CD14-positive monocyte (primary cell): ENCODE measurements at regions not wholly inside any gene's neighbourhood (a gene's known extent, or its start where the extent isn't known, plus 50 kb on each side); places are given as distances from the start of the nearest gene placed in this dataset.

Experiments used
- DNase-seq, 3 donors: peaks; one replicate each; pipeline ENCODE4 v3.0.0-alpha.2; 2011 to 2022
- H2AFZ ChIP-seq: 2 replicates; pipeline ENCODE4 v1.6.0; 2012; ENCODE audit warnings: mild to moderate bottlenecking, low read depth, low read length, inconsistent platforms; ENCODE audit not compliant: insufficient read depth, poor library complexity, severe bottlenecking
- H3K27ac ChIP-seq, 2 donors: 1 replicate in 1 of 2; 2 replicates in 1 of 2; pipeline ENCODE4 v1.5.1; 2012 to 2013; ENCODE audit warnings: low read length in 2 of 2, control low read depth in 1 of 2, inconsistent platforms in 1 of 2, low read depth in 1 of 2, mild to moderate bottlenecking in 1 of 2
- H3K27me3 ChIP-seq, 2 donors: one replicate each; pipeline versions ENCODE4 v1.6.0 to v1.6.1; 2011 to 2013; ENCODE audit warnings: low read length in 2 of 2; ENCODE audit not compliant: control insufficient read depth in 2 of 2, insufficient read depth in 2 of 2
- H3K36me3 ChIP-seq, 2 donors: replicated peaks in 1 of 2; 1 replicate in 1 of 2; 2 replicates in 1 of 2; pipeline versions ENCODE4 v1.5.1 to v1.6.1; 2012 to 2013; ENCODE audit warnings: low read length in 2 of 2, control low read depth in 1 of 2, inconsistent platforms in 1 of 2, mild to moderate bottlenecking in 1 of 2; ENCODE audit not compliant: insufficient read depth in 2 of 2, control insufficient read depth in 1 of 2
- H3K4me1 ChIP-seq, 2 donors: 1 replicate in 1 of 2; 2 replicates in 1 of 2; pipeline versions ENCODE4 v1.5.1 to v1.6.1; 2012 to 2013; ENCODE audit warnings: low read length in 2 of 2, control low read depth in 1 of 2, inconsistent platforms in 1 of 2, mild to moderate bottlenecking in 1 of 2, moderate library complexity in 1 of 2; ENCODE audit not compliant: insufficient read depth in 2 of 2, control insufficient read depth in 1 of 2
- H3K4me2 ChIP-seq: replicated peaks from 2 replicates; pipeline ENCODE3; 2012; ENCODE audit warnings: low read length, moderate library complexity, mild to moderate bottlenecking; ENCODE audit not compliant: poor library complexity, severe bottlenecking; ENCODE audit errors: extremely low read depth
- H3K4me3 ChIP-seq, 3 experiments: fragments of 200-600 bp in 1 of 3; sonication (generic) in 1 of 3; replicated peaks in 1 of 3; 1 replicate in 2 of 3; 2 replicates in 1 of 3; pipeline ENCODE4 v1.5.1; 2011 to 2013; ENCODE audit warnings: low read length in 3 of 3, mild to moderate bottlenecking in 3 of 3, control low read depth in 2 of 3, low read depth in 2 of 3, inconsistent platforms in 1 of 3, moderate library complexity in 1 of 3
- H3K79me2 ChIP-seq: 2 replicates; pipeline ENCODE4 v1.6.0; 2012; ENCODE audit warnings: mild to moderate bottlenecking, control low read depth, inconsistent platforms, low read length, moderate library complexity; ENCODE audit not compliant: insufficient read depth
- H3K9ac ChIP-seq: 2 replicates; pipeline ENCODE4 v1.6.0; 2017; ENCODE audit warnings: low read length, mild to moderate bottlenecking; ENCODE audit not compliant: insufficient read depth, poor library complexity, severe bottlenecking
- H3K9me3 ChIP-seq, 2 donors: replicated peaks in 1 of 2; 1 replicate in 1 of 2; 2 replicates in 1 of 2; pipeline versions ENCODE4 v1.5.1 to v1.6.1; 2012 to 2013; ENCODE audit warnings: low read length in 2 of 2, control low read depth in 1 of 2; ENCODE audit not compliant: control insufficient read depth in 1 of 2, insufficient read depth in 1 of 2
- H4K20me1 ChIP-seq: 2 replicates; pipeline ENCODE4 v1.6.0; 2012; ENCODE audit warnings: mild to moderate bottlenecking, low read length, control low read depth, moderate library complexity; ENCODE audit not compliant: insufficient read depth
- H3K27ac Mint-ChIP-seq, 7 donors: one replicate each; pipeline ENCODE4 v1.8.0; 2020; ENCODE audit warnings: mild to moderate bottlenecking in 7 of 7, mixed read lengths in 7 of 7, moderate library complexity in 6 of 7, inconsistent platforms in 2 of 7
- H3K27me3 Mint-ChIP-seq, 3 donors: one replicate each; pipeline ENCODE4 v1.8.0; 2021 to 2022; ENCODE audit warnings: low read depth in 3 of 3, mild to moderate bottlenecking in 3 of 3, mixed read lengths in 3 of 3, moderate library complexity in 3 of 3, inconsistent platforms in 1 of 3
- H3K36me3 Mint-ChIP-seq, 2 donors: one replicate each; pipeline ENCODE4 v1.8.0; 2020; ENCODE audit warnings: mixed read lengths in 2 of 2, inconsistent platforms in 1 of 2, mild to moderate bottlenecking in 1 of 2
- H3K4me1 Mint-ChIP-seq: one replicate; pipeline ENCODE4 v1.8.0; 2020; ENCODE audit warnings: mild to moderate bottlenecking, mixed read lengths
- H3K4me3 Mint-ChIP-seq, 2 donors: one replicate each; pipeline ENCODE4 v1.8.0; 2020; ENCODE audit warnings: mild to moderate bottlenecking in 2 of 2, mixed read lengths in 2 of 2, moderate library complexity in 1 of 2
- H3K9me3 Mint-ChIP-seq, 7 donors: one replicate each; pipeline ENCODE4 v1.8.0; 2020 to 2022; ENCODE audit warnings: mixed read lengths in 7 of 7, mild to moderate bottlenecking in 6 of 7, moderate library complexity in 6 of 7, inconsistent platforms in 2 of 7
- WGBS: methylation state at CpG from one replicate; pipeline ENCODE4 v1.1.5; 2013; ENCODE audit warnings: missing lambda C conversion rate; ENCODE audit not compliant: insufficient coverage; 5-methylcytosine and 5-hydroxymethylcytosine counted together
- intact Hi-C, 2 donors: fragments of 100-400 bp; cut with micrococcal nuclease; formaldehyde crosslinking; loops; one replicate each; pipeline versions ENCODE4 v1.15.0 to v1.15.1; 2023
- TF ChIP-seq, protein P1 (sequence below): fragments of 200-600 bp; IDR thresholded peaks from one replicate; pipeline ENCODE4 v1.8.0; 2022; ENCODE audit warnings: antibody characterized with exemption, mild to moderate bottlenecking

DNA sequence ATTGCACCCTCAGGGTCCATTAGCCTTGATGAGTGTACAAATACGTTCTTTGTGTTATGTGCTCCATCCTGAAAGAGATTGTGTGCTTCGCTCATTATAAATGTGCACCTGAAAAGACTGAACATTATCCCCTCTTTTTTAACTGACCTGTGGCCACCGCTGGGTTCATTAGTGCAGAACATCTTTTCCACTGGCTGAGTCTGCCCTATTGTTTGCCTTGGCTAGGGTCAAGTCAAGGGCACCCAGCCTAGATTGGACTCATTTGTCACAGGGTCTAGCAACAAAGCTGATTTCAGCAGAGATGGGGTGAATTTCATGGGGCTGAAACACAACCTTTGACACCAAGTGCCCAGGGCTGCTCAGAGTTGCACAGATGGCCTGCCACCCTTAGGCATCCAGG is 764.1 kb upstream of the ARRDC3 start:
- H4K20me1 ChIP-seq: no peaks in the 10 kb centered on the region

DNA sequence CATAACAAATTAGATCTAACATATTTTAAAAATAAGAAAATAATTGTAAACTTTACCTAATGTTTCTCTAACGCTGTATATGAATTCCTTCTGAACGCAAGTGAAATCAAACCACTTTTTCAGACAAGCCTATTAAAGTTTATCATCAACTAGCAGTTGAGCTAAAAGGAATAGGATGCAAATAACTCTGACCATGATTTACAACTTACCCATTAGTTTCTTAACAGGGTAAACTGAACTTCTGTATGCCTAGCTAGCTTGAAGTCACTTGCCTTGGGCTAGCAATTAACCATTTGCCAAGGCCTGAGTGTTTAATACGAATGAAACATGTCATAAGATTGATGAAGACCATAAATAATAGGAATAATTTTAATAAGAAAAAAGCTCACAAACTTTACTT is 762.7 kb upstream of the ARRDC3 start:
- no peaks in the 10 kb centered on the region for H3K4me1 ChIP-seq
- Mint-ChIP-seq H3K36me3 (no peaks in the 10 kb centered on the region), H3K4me3 (no peak overlapping the region), H3K27ac (no peak overlapping the region), H3K4me1 (no peaks in the 10 kb centered on the region), H3K9me3 (peaks cover 0 to 4% (median 0%) of the 10 kb centered on the region in 7 donors), H3K27me3 (no peaks in the 10 kb centered on the region)
- no CpG with 5 or more reads among the region's 3 CpGs for WGBS
- intact Hi-C loops: no loop called here
- H3K4me2 ChIP-seq: no peak overlapping the region
- no peaks in the 10 kb centered on the region for H3K79me2 ChIP-seq
- no peak overlapping the region for H3K27ac ChIP-seq
- TF ChIP-seq, protein P1, sequence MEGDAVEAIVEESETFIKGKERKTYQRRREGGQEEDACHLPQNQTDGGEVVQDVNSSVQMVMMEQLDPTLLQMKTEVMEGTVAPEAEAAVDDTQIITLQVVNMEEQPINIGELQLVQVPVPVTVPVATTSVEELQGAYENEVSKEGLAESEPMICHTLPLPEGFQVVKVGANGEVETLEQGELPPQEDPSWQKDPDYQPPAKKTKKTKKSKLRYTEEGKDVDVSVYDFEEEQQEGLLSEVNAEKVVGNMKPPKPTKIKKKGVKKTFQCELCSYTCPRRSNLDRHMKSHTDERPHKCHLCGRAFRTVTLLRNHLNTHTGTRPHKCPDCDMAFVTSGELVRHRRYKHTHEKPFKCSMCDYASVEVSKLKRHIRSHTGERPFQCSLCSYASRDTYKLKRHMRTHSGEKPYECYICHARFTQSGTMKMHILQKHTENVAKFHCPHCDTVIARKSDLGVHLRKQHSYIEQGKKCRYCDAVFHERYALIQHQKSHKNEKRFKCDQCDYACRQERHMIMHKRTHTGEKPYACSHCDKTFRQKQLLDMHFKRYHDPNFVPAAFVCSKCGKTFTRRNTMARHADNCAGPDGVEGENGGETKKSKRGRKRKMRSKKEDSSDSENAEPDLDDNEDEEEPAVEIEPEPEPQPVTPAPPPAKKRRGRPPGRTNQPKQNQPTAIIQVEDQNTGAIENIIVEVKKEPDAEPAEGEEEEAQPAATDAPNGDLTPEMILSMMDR: no peak
- no peak overlapping the region for H3K9ac ChIP-seq
- DNase-seq: no peak
- H4K20me1 ChIP-seq: no peaks in the 10 kb centered on the region
- no peaks in the 10 kb centered on the region for H3K36me3 ChIP-seq
- H3K9me3 ChIP-seq: no peaks in the 10 kb centered on the region
- no peak overlapping the region for H2AFZ ChIP-seq
- no peaks in the 10 kb centered on the region for H3K27me3 ChIP-seq
- no peak overlapping the region for H3K4me3 ChIP-seq

More for the DNA sequence above, 764.1 kb upstream of the ARRDC3 start:
- intact Hi-C loops: no loop called here
- Mint-ChIP-seq H3K27ac (no peak overlapping the region), H3K4me3 (no peak overlapping the region), H3K4me1 (no peaks in the 10 kb centered on the region), H3K27me3 (no peaks in the 10 kb centered on the region), H3K9me3 (peaks cover 0 to 4% (median 0%) of the 10 kb centered on the region in 7 donors), H3K36me3 (no peaks in the 10 kb centered on the region)
- H3K36me3 ChIP-seq: no peaks in the 10 kb centered on the region
- 100% methylated on average over 1 of the region's 3 CpGs for WGBS
- DNase-seq: no peak
- no peak overlapping the region for H3K27ac ChIP-seq
- H3K9ac ChIP-seq: no peak overlapping the region
- H3K79me2 ChIP-seq: no peaks in the 10 kb centered on the region
- H3K4me1 ChIP-seq: no peaks in the 10 kb centered on the region
- H3K4me3 ChIP-seq: no peak overlapping the region
- TF ChIP-seq, protein P1: no peak
- H2AFZ ChIP-seq: no peak overlapping the region
- H3K9me3 ChIP-seq: no peaks in the 10 kb centered on the region
- no peaks in the 10 kb centered on the region for H3K27me3 ChIP-seq
- no peak overlapping the region for H3K4me2 ChIP-seq
